PC-3 (cell line): ENCODE measurements at regions not wholly inside any gene's neighbourhood (a gene's known extent, or its start where the extent isn't known, plus 50 kb on each side); places are given as distances from the start of the nearest gene placed in this dataset.

Experiments
- ATAC-seq: fragments of 200-7000 bp; cut with Tn5 transposase; 2 replicates; pipeline ENCODE4 v1.9.1; 2020; ENCODE audit warnings: mild to moderate bottlenecking, moderate library complexity
- BruUV-seq: library from RNA; stranded (reverse); fragments of 400-500 nt; replicated peaks from 2 replicates; lab custom pipeline; 2021; lab: Mats Ljungman, UMichigan
- CTCF ChIA-PET: fragments of 300-600 bp; sonication (Branson Sonifier 250); formaldehyde crosslinking; loops from one replicate; lab custom pipeline; 2022; ENCODE audit warnings: antibody characterized with exemption; lab: Charles Lee
- POLR2A ChIA-PET: fragments of 300-600 bp; sonication (Branson Sonifier 250); formaldehyde crosslinking; loops from one replicate; lab custom pipeline; 2022; ENCODE audit warnings: antibody characterized with exemption; ENCODE audit not compliant: unreplicated experiment; lab: Charles Lee
- DNase-seq: peaks from one replicate; pipeline ENCODE4 v3.0.0-alpha.2; 2015
- H2AFZ ChIP-seq: fragments of 300-600 bp; sonication (generic); 2 replicates; pipeline ENCODE4 v1.6.0; 2016; ENCODE audit warnings: antibody characterized with exemption, low read length
- H3F3A ChIP-seq: fragments of 300-600 bp; sonication (generic); one replicate; pipeline ENCODE4 v1.6.0; 2017; ENCODE audit warnings: antibody characterized with exemption, low read length, control low read depth, mild to moderate bottlenecking; ENCODE audit not compliant: unreplicated experiment
- H3K27ac ChIP-seq: fragments of 300-600 bp; sonication (generic); 2 replicates; pipeline ENCODE4 v1.5.1; 2016; ENCODE audit warnings: mild to moderate bottlenecking, low read length
- H3K27me3 ChIP-seq: fragments of 300-600 bp; sonication (generic); 2 replicates; pipeline ENCODE4 v1.6.1; 2016; ENCODE audit warnings: low read length, mixed read lengths
- H3K36me3 ChIP-seq: fragments of 300-600 bp; sonication (generic); 2 replicates; pipeline ENCODE4 v1.6.1; 2016; ENCODE audit warnings: low read depth, mixed run types, low read length, mixed read lengths
- H3K4me1 ChIP-seq: fragments of 300-600 bp; sonication (generic); 2 replicates; pipeline ENCODE4 v1.5.1; 2016; ENCODE audit warnings: low read length; ENCODE audit not compliant: insufficient read depth
- H3K4me2 ChIP-seq: fragments of 300-600 bp; sonication (generic); 2 replicates; pipeline ENCODE4 v1.6.0; 2016; ENCODE audit warnings: low read length
- H3K4me3 ChIP-seq: fragments of 300-600 bp; sonication (generic); 2 replicates; pipeline ENCODE4 v1.5.1; 2016; ENCODE audit warnings: mild to moderate bottlenecking, low read length, mixed read lengths
- H3K79me2 ChIP-seq: fragments of 300-600 bp; sonication (generic); 2 replicates; pipeline ENCODE4 v1.6.1; 2017; ENCODE audit warnings: low read length, mixed read lengths
- H3K9ac ChIP-seq: fragments of 300-600 bp; sonication (generic); 2 replicates; pipeline ENCODE4 v1.6.0; 2016; ENCODE audit warnings: mild to moderate bottlenecking, low read length
- H3K9me2 ChIP-seq: fragments of 300-600 bp; sonication (generic); replicated peaks from 2 replicates; pipeline ENCODE4 v1.6.1; 2016; ENCODE audit warnings: mixed run types, low read length, mixed read lengths
- H3K9me3 ChIP-seq: fragments of 300-600 bp; sonication (generic); 2 replicates; pipeline ENCODE4 v1.6.1; 2016; ENCODE audit warnings: low read length, mixed read lengths
- H4K20me1 ChIP-seq: fragments of 300-600 bp; sonication (generic); 2 replicates; pipeline ENCODE4 v1.6.1; 2016; ENCODE audit warnings: low read length, mixed read lengths
- CTCF ChIP-seq: fragments of 300-600 bp; sonication (generic); conservative IDR thresholded peaks from 2 replicates; pipeline ENCODE4 v1.5.1; 2017; ENCODE audit warnings: antibody characterized with exemption, low read depth, mild to moderate bottlenecking, low read length
- EZH2 ChIP-seq: fragments of 300-600 bp; sonication (generic); IDR thresholded peaks from one replicate; pipeline ENCODE4 v1.6.1; 2017; ENCODE audit warnings: antibody characterized with exemption, mild to moderate bottlenecking, low read length; ENCODE audit not compliant: unreplicated experiment
- EZH2phosphoT487 ChIP-seq: fragments of 300-600 bp; sonication (generic); IDR thresholded peaks from 2 replicates; pipeline ENCODE4 v1.6.1; 2018; ENCODE audit warnings: mild to moderate bottlenecking, antibody characterized with exemption, low read length, borderline replicate concordance
- intact Hi-C: fragments of 100-400 bp; cut with micrococcal nuclease; formaldehyde crosslinking; loops from 2 replicates; pipeline ENCODE4 v1.9.0; 2023

GRCh38 chr10:44589944-44590449 lies 205.1 kb upstream of the CXCL12 start:
- Histone ChIP-seq H3K9me2 (no peaks in the 10 kb centered on the region), H3K4me1 (peaks cover 6% of the 10 kb centered on the region; the same call in 1 of the 2 replicates), H3K79me2 (no peaks in the 10 kb centered on the region), H4K20me1 (no peaks in the 10 kb centered on the region), H3K36me3 (no peaks in the 10 kb centered on the region), H3K4me3 (no peak overlapping the region), H2AFZ (no peak overlapping the region), H3K4me2 (no peak overlapping the region), H3K27me3 (peaks cover 62% of the 10 kb centered on the region), H3K9ac (no peak overlapping the region), H3K9me3 (no peaks in the 10 kb centered on the region), H3F3A (no peaks in the 10 kb centered on the region), H3K27ac (no peak overlapping the region)
- ChIA-PET CTCF (no interaction called here), POLR2A (no interaction called here)
- intact Hi-C loops: no loop called here
- ATAC-seq (no peak), DNase-seq (no peak)
- BruUV-seq: no TSS peak
- TF ChIP-seq EZH2 (no peak), EZH2phosphoT487 (no peak), CTCF (no peak)

GRCh38 chr10:44591911-44592310 lies 207.0 kb upstream of the CXCL12 start:
- intact Hi-C loops: no loop called here
- no peaks in the 10 kb centered on the region for H3F3A ChIP-seq
- H3K36me3 ChIP-seq: no peaks in the 10 kb centered on the region
- BruUV-seq: no TSS peak
- no peak overlapping the region for H2AFZ ChIP-seq
- POLR2A ChIA-PET: no interaction called here
- H3K9me3 ChIP-seq: no peaks in the 10 kb centered on the region
- H3K27ac ChIP-seq: no peak overlapping the region
- H4K20me1 ChIP-seq: no peaks in the 10 kb centered on the region
- ATAC-seq (no peak), DNase-seq (no peak)
- no peaks in the 10 kb centered on the region for H3K79me2 ChIP-seq
- no peak for TF ChIP-seq CTCF
- TF ChIP-seq EZH2phosphoT487: no peak
- H3K4me2 ChIP-seq: no peak overlapping the region
- H3K4me3 ChIP-seq: no peak overlapping the region
- H3K27me3 ChIP-seq: peaks cover 78% of the 10 kb centered on the region
- H3K9me2 ChIP-seq: no peaks in the 10 kb centered on the region
- peaks cover 6% of the 10 kb centered on the region; the same call in 1 of the 2 replicates for H3K4me1 ChIP-seq
- CTCF ChIA-PET: no interaction called here
- no peak overlapping the region for H3K9ac ChIP-seq

- no TSS peak for BruUV-seq
- no peaks in the 10 kb centered on the region for H3F3A ChIP-seq
- no peaks in the 10 kb centered on the region for H3K9me2 ChIP-seq
- CTCF ChIA-PET: no interaction called here
- TF ChIP-seq CTCF (no peak), EZH2 (no peak), EZH2phosphoT487 (no peak)
- H3K4me2 ChIP-seq: peak overlapping the region; percentile 28; the same call in 1 of the 2 replicates
- DNase-seq (no peak), ATAC-seq (no peak)
- POLR2A ChIA-PET: no interaction called here
- H3K27ac ChIP-seq: no peak overlapping the region
- peaks cover 6% of the 10 kb centered on the region; the same call in 1 of the 2 replicates for H3K4me1 ChIP-seq
- no peak overlapping the region for H3K9ac ChIP-seq
- H2AFZ ChIP-seq: peak overlapping the region; percentile 40; the same call in 1 of the 2 replicates
- H3K4me3 ChIP-seq: no peak overlapping the region
- peaks cover 76% of the 10 kb centered on the region for H3K27me3 ChIP-seq
- H3K9me3 ChIP-seq: no peaks in the 10 kb centered on the region
- no peaks in the 10 kb centered on the region for H3K79me2 ChIP-seq
- intact Hi-C loops: no loop called here
- H4K20me1 ChIP-seq: no peaks in the 10 kb centered on the region
- no peaks in the 10 kb centered on the region for H3K36me3 ChIP-seq
Measured at GRCh38 chr10:44593952-44594351, 209.1 kb upstream of the CXCL12 start.
